ENCODE measurements at regions not wholly inside any gene's neighbourhood (a gene's known extent, or its start where the extent isn't known, plus 50 kb on each side); places are given as distances from the start of the nearest gene placed in this dataset.

- peaks cover 1% of the 10 kb centered on the region for H3K36me3 Mint-ChIP-seq (ENCODE audit: insufficient read depth)
- ATAC-seq = no peak
- H3K4me1 Mint-ChIP-seq (ENCODE audit: low read depth) = no peaks in the 10 kb centered on the region
- H3K9me3 Mint-ChIP-seq = peaks cover 5% of the 10 kb centered on the region
- H3K27me3 Mint-ChIP-seq (ENCODE audit: low read depth) = peaks cover 31% of the 10 kb centered on the region
- no peak for DNase-seq
- H3K4me3 Mint-ChIP-seq = no peak overlapping the region
These were observed 58.9 kb downstream of the DHRS2 start for GRCh38 chr14:23694949-23695663.

GRCh38 chr14:23695664-23695999, 59.5 kb downstream of the DHRS2 start:
- DNase-seq = no peak
- Mint-ChIP-seq H3K36me3 (ENCODE audit: insufficient read depth) (peaks cover 1% of the 10 kb centered on the region), H3K27me3 (ENCODE audit: low read depth) (peaks cover 29% of the 10 kb centered on the region), H3K4me3 (no peak overlapping the region), H3K4me1 (ENCODE audit: low read depth) (no peaks in the 10 kb centered on the region), H3K9me3 (peaks cover 4% of the 10 kb centered on the region)
- ATAC-seq = no peak

- Mint-ChIP-seq H3K9me3 (no peaks in the 10 kb centered on the region), H3K4me1 (ENCODE audit: low read depth) (no peaks in the 10 kb centered on the region), H3K4me3 (no peak overlapping the region), H3K36me3 (ENCODE audit: insufficient read depth) (no peaks in the 10 kb centered on the region), H3K27me3 (ENCODE audit: low read depth) (peaks cover 29% of the 10 kb centered on the region)
- no peak for ATAC-seq
- no peak for DNase-seq
These were observed 60.6 kb downstream of the DHRS2 start for GRCh38 chr14:23696701-23697239.

DNA sequence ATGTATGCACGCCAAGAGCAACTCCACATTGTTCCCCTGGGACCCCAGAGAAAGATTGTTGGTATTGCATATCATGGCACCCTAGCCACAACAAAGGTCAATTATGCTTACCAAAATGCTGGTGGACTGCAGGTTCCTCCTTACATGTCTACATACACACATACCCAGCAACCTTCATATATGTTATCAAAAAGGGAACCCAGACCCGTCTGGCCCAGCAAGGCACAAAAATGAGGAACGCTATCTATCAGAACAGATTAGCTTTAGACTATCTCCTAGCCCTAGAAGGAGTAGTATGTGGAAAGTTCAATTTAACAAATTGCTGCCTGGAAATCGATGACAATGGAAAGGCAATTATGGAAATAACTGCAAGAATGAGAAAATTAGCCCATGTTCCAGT, 61.5 kb downstream of the DHRS2 start:
- DNase-seq (no peak), ATAC-seq (no peak)
- H3K9me3 Mint-ChIP-seq = no peaks in the 10 kb centered on the region
- H3K27me3 Mint-ChIP-seq (ENCODE audit: low read depth) = peaks cover 29% of the 10 kb centered on the region
- no peak overlapping the region for H3K4me3 Mint-ChIP-seq
- H3K36me3 Mint-ChIP-seq (ENCODE audit: insufficient read depth) = no peaks in the 10 kb centered on the region
- no peaks in the 10 kb centered on the region for H3K4me1 Mint-ChIP-seq (ENCODE audit: low read depth)

- Mint-ChIP-seq H3K9me3 (peaks cover 12% of the 10 kb centered on the region), H3K4me3 (no peak overlapping the region), H3K27me3 (ENCODE audit: low read depth) (peaks cover 32% of the 10 kb centered on the region), H3K4me1 (ENCODE audit: low read depth) (no peaks in the 10 kb centered on the region), H3K36me3 (ENCODE audit: insufficient read depth) (no peaks in the 10 kb centered on the region)
- ATAC-seq (no peak), DNase-seq (no peak)
These were observed 66.7 kb downstream of the DHRS2 start for GRCh38 chr14:23702656-23703426.

GRCh38 chr14:23704890-23705289, 68.7 kb downstream of the DHRS2 start:
- ATAC-seq = no peak
- DNase-seq = no peak
- Mint-ChIP-seq H3K36me3 (ENCODE audit: insufficient read depth) (no peaks in the 10 kb centered on the region), H3K27me3 (ENCODE audit: low read depth) (peaks cover 26% of the 10 kb centered on the region), H3K9me3 (peaks cover 12% of the 10 kb centered on the region), H3K4me3 (no peak overlapping the region), H3K4me1 (ENCODE audit: low read depth) (no peaks in the 10 kb centered on the region)

- Mint-ChIP-seq H3K9me3 (peaks cover 12% of the 10 kb centered on the region), H3K4me3 (no peak overlapping the region), H3K27me3 (ENCODE audit: low read depth) (peaks cover 13% of the 10 kb centered on the region), H3K36me3 (ENCODE audit: insufficient read depth) (no peaks in the 10 kb centered on the region), H3K4me1 (ENCODE audit: low read depth) (no peaks in the 10 kb centered on the region)
- DNase-seq (no peak), ATAC-seq (no peak)
These were observed 71.3 kb downstream of the DHRS2 start for GRCh38 chr14:23707415-23707814.

DNA sequence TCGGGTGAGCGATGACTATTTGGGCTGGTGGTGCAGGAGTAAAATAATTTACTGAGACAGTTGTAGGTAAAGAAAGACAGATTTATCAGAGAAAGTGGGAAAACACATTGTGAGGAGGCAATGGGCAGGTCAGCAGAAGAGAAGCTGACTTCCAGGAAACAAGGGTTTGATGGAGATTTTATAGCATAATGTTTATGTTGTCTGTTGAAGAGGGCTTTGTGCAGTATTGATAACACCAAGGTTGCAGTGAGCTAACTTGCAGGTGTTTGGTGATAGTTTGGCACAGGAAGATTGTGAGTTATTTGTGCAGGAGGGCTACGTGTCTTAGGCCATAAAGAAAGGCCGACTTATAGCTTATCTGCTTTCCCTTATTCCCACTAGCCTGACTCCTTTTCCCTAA, 72.2 kb downstream of the DHRS2 start:
- peaks cover 15% of the 10 kb centered on the region for H3K27me3 Mint-ChIP-seq (ENCODE audit: low read depth)
- no peak for ATAC-seq
- no peak for DNase-seq
- H3K4me1 Mint-ChIP-seq (ENCODE audit: low read depth) = no peaks in the 10 kb centered on the region
- no peak overlapping the region for H3K4me3 Mint-ChIP-seq
- peaks cover 8% of the 10 kb centered on the region for H3K9me3 Mint-ChIP-seq
- no peaks in the 10 kb centered on the region for H3K36me3 Mint-ChIP-seq (ENCODE audit: insufficient read depth)

- no peak for DNase-seq
- ATAC-seq = no peak
- Mint-ChIP-seq H3K4me1 (ENCODE audit: low read depth) (no peaks in the 10 kb centered on the region), H3K27me3 (ENCODE audit: low read depth) (peaks cover 18% of the 10 kb centered on the region), H3K9me3 (peaks cover 5% of the 10 kb centered on the region), H3K4me3 (no peak overlapping the region), H3K36me3 (ENCODE audit: insufficient read depth) (no peaks in the 10 kb centered on the region)
These were observed 73.8 kb downstream of the DHRS2 start for GRCh38 chr14:23709923-23710322.

DNA sequence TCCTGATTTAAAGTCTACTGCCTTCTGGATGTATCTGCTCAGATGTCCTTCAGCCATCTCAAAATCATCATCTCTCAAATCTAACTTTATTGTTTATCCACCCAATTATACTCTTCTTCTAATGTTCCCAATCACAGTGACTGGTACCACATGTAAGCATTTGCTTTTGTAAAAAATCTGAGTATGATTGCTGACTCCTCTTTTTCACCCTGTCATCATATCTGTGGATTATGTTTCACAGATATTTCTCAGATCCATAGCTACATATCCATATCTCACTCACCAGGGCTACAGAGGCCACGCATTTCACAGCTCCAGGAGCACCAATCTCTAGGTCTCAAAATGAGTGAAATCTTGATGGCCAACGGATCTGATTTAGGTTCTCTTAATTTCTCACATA, 76.1 kb downstream of the DHRS2 start:
- H3K36me3 Mint-ChIP-seq (ENCODE audit: insufficient read depth) = no peaks in the 10 kb centered on the region
- H3K4me3 Mint-ChIP-seq = no peak overlapping the region
- peaks cover 25% of the 10 kb centered on the region for H3K27me3 Mint-ChIP-seq (ENCODE audit: low read depth)
- no peaks in the 10 kb centered on the region for H3K4me1 Mint-ChIP-seq (ENCODE audit: low read depth)
- ATAC-seq (no peak), DNase-seq (no peak)
- no peaks in the 10 kb centered on the region for H3K9me3 Mint-ChIP-seq

DNA sequence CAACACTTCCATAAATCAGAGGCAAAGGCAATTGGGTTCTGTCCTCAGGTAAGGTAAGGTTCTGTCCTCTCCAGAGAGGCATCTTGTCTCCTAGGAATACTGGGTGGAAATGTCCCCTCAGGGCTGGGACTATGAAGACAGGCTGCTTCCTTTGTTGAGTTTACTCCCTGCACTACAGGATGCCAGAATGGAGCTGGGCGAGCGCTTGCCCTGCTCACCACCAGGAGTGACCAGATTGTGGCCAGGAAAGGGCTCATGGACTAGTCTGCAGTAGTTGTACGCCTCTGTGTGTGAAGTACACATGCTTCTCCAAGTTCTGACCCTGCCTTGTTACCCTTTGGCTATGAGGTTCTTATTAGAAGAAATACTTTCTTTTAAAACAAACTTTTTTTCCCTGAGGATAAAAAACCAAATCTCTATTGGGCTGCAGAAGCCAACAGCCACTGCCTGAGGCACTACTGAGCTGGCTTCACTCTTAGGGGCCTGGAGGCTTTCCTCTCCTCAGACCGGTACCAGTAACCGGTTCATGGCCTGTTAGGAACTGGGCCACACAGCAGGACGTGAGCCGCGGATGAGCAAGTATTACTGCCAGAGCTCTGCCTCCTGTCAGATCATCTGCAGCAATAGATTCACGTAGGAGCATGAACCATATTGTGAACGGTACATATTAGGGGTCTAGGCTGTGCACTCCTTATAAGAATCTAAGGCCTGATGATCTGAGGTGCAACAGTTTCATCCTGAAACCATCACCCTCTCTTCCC, 83.2 kb downstream of the DHRS2 start:
- Mint-ChIP-seq H3K27me3 (ENCODE audit: low read depth) (peaks cover 11% of the 10 kb centered on the region), H3K4me3 (no peak overlapping the region), H3K9me3 (no peaks in the 10 kb centered on the region), H3K36me3 (ENCODE audit: insufficient read depth) (no peaks in the 10 kb centered on the region), H3K4me1 (ENCODE audit: low read depth) (no peaks in the 10 kb centered on the region)
- ATAC-seq (no peak), DNase-seq (no peak)

GRCh38 chr14:23722675-23723074, 86.5 kb downstream of the DHRS2 start:
- H3K4me1 Mint-ChIP-seq (ENCODE audit: low read depth) = no peaks in the 10 kb centered on the region
- H3K36me3 Mint-ChIP-seq (ENCODE audit: insufficient read depth) = no peaks in the 10 kb centered on the region
- no peaks in the 10 kb centered on the region for H3K9me3 Mint-ChIP-seq
- ATAC-seq (no peak), DNase-seq (no peak)
- H3K27me3 Mint-ChIP-seq (ENCODE audit: low read depth) = peaks cover 2% of the 10 kb centered on the region
- H3K4me3 Mint-ChIP-seq = no peak overlapping the region

- Mint-ChIP-seq H3K36me3 (ENCODE audit: insufficient read depth) (no peaks in the 10 kb centered on the region), H3K4me1 (ENCODE audit: low read depth) (no peaks in the 10 kb centered on the region), H3K27me3 (ENCODE audit: low read depth) (peaks cover 2% of the 10 kb centered on the region), H3K4me3 (no peak overlapping the region), H3K9me3 (no peaks in the 10 kb centered on the region)
- DNase-seq = no peak
- ATAC-seq = no peak
These were observed 87.7 kb downstream of the DHRS2 start for GRCh38 chr14:23723911-23724310.

- no peak for ATAC-seq
- no peak for DNase-seq
- Mint-ChIP-seq H3K27me3 (ENCODE audit: low read depth) (peaks cover 2% of the 10 kb centered on the region), H3K36me3 (ENCODE audit: insufficient read depth) (no peaks in the 10 kb centered on the region), H3K4me1 (ENCODE audit: low read depth) (no peaks in the 10 kb centered on the region), H3K4me3 (no peak overlapping the region), H3K9me3 (no peaks in the 10 kb centered on the region)
These were observed 89.4 kb downstream of the DHRS2 start for GRCh38 chr14:23725528-23725927.
